Lower lobe of right lung (tissue), 2 donors: ENCODE measurements at regions not wholly inside any gene's neighbourhood (a gene's known extent, or its start where the extent isn't known, plus 50 kb on each side); places are given as distances from the start of the nearest gene placed in this dataset.

Experiments used
- ATAC-seq, 2 donors: fragments of 200-7000 bp; cut with Tn5 transposase; one replicate each; pipeline ENCODE4 v1.9.1; 2020 to 2022; ENCODE audit warnings: mild to moderate bottlenecking in 2 of 2, moderate library complexity in 2 of 2
- DNase-seq: peaks from one replicate; pipeline ENCODE4 v3.0.0-alpha.2; 2020
- H3K27ac ChIP-seq: fragments of 200-600 bp; one replicate; pipeline ENCODE4 v1.8.0; 2022
- H3K27me3 ChIP-seq: fragments of 200-600 bp; one replicate; pipeline ENCODE4 v1.8.0; 2022; ENCODE audit warnings: low read depth
- H3K36me3 ChIP-seq: fragments of 200-600 bp; one replicate; pipeline ENCODE4 v1.8.0; 2022; ENCODE audit warnings: mild to moderate bottlenecking
- H3K4me1 ChIP-seq: fragments of 200-600 bp; one replicate; pipeline ENCODE4 v1.8.0; 2022
- H3K4me3 ChIP-seq: fragments of 200-600 bp; one replicate; pipeline ENCODE4 v1.8.0; 2022; ENCODE audit warnings: mild to moderate bottlenecking
- H3K9me3 ChIP-seq: fragments of 200-600 bp; one replicate; pipeline ENCODE4 v1.8.0; 2022
- CTCF ChIP-seq: fragments of 200-600 bp; IDR thresholded peaks from one replicate; pipeline ENCODE4 v1.8.0; 2022; ENCODE audit warnings: antibody characterized with exemption, mild to moderate bottlenecking
- intact Hi-C: fragments of 100-400 bp; cut with DNase I; formaldehyde crosslinking; loops from one replicate; pipeline ENCODE4 v1.11.0; 2022
- donor health status: DM: no; HTN: yes; CAD: no; lungs with severe emphysema.

- ATAC-seq (no peak), DNase-seq (no peak)
- no peak overlapping the region for H3K4me3 ChIP-seq
- H3K4me1 ChIP-seq = no peaks in the 10 kb centered on the region
- TF ChIP-seq CTCF = no peak
- intact Hi-C loops = no loop called here
- no peaks in the 10 kb centered on the region for H3K27me3 ChIP-seq
- H3K27ac ChIP-seq = no peak overlapping the region
- H3K36me3 ChIP-seq = no peaks in the 10 kb centered on the region
- no peaks in the 10 kb centered on the region for H3K9me3 ChIP-seq
Observed at GRCh38 chr1:157920748-157921147, 72.7 kb upstream of the KIRREL1 start.

GRCh38 chr1:157925419-157926166 lies 67.9 kb upstream of the KIRREL1 start:
- Histone ChIP-seq H3K4me3 (no peak overlapping the region), H3K36me3 (no peaks in the 10 kb centered on the region), H3K27ac (no peak overlapping the region), H3K4me1 (no peaks in the 10 kb centered on the region), H3K9me3 (no peaks in the 10 kb centered on the region), H3K27me3 (no peaks in the 10 kb centered on the region)
- intact Hi-C loops = no loop called here
- ATAC-seq (no peak), DNase-seq (peak; percentile 46)
- TF ChIP-seq CTCF = no peak

DNA sequence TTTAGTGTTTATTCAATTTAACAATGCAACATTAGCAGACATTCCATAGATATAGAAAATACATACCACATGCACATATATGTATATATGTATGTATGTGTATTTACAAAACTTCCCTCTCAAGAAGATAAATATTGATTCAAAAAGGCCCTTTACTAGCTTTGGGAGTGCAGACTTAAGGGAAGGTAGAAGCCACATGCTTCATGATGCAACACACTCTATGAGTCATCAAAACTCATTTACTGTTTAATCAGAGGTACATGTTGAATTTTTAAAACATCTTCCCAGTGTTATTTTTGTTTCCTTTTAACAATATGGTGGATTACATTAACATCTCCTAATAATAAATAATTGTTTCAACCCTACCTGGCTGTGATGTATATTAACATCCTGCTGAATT lies 61.4 kb upstream of the KIRREL1 start:
- H3K36me3 ChIP-seq = no peaks in the 10 kb centered on the region
- intact Hi-C loops = no loop called here
- H3K27me3 ChIP-seq = no peaks in the 10 kb centered on the region
- H3K4me3 ChIP-seq = no peak overlapping the region
- ATAC-seq (no peak), DNase-seq (no peak)
- no peak for TF ChIP-seq CTCF
- H3K4me1 ChIP-seq = no peaks in the 10 kb centered on the region
- H3K9me3 ChIP-seq = no peaks in the 10 kb centered on the region
- H3K27ac ChIP-seq = no peak overlapping the region

- no peak overlapping the region for H3K27ac ChIP-seq
- intact Hi-C loops = no loop called here
- H3K36me3 ChIP-seq = no peaks in the 10 kb centered on the region
- DNase-seq (no peak), ATAC-seq (no peak)
- no peak overlapping the region for H3K4me3 ChIP-seq
- H3K4me1 ChIP-seq = no peaks in the 10 kb centered on the region
- no peak for TF ChIP-seq CTCF
- no peaks in the 10 kb centered on the region for H3K9me3 ChIP-seq
- peaks cover 6% of the 10 kb centered on the region for H3K27me3 ChIP-seq
Observed at GRCh38 chr1:157937744-157938143, 55.7 kb upstream of the KIRREL1 start.

GRCh38 chr1:157941939-157942338 lies 51.5 kb upstream of the KIRREL1 start:
- intact Hi-C loops = no loop called here
- DNase-seq = no peak
- no peaks in the 10 kb centered on the region for H3K9me3 ChIP-seq
- H3K27me3 ChIP-seq = peaks cover 6% of the 10 kb centered on the region
- no peak overlapping the region for H3K4me3 ChIP-seq
- no peak for TF ChIP-seq CTCF
- H3K36me3 ChIP-seq = no peaks in the 10 kb centered on the region
- no peaks in the 10 kb centered on the region for H3K4me1 ChIP-seq
- H3K27ac ChIP-seq = no peak overlapping the region
- ATAC-seq = no peak
